ENCODE measurements at regions not wholly inside any gene's neighbourhood (a gene's known extent, or its start where the extent isn't known, plus 50 kb on each side); places are given as distances from the start of the nearest gene placed in this dataset.
A peak's percentile ranks its signal among the peaks of the same experiment; 100 is the strongest.

GRCh38 chr20:11426948-11427347 is 490.7 kb upstream of the BTBD3 start:
- ATAC-seq (no peak), DNase-seq (ENCODE audit: low spot score) (no peak)
- H3K4me1 Mint-ChIP-seq: peaks cover 16% of the 10 kb centered on the region
- no peak overlapping the region for H3K4me3 Mint-ChIP-seq
- no peak for TF ChIP-seq MXD4 (CRISPR knock-in tag; IDR thresholded peaks at IDR 0.05; ENCODE audit: borderline replicate concordance)
- no peak for TF ChIP-seq TCF7 (CRISPR knock-in tag; IDR thresholded peaks at IDR 0.05; ENCODE audit: low read depth)
- TF ChIP-seq, protein P1, sequence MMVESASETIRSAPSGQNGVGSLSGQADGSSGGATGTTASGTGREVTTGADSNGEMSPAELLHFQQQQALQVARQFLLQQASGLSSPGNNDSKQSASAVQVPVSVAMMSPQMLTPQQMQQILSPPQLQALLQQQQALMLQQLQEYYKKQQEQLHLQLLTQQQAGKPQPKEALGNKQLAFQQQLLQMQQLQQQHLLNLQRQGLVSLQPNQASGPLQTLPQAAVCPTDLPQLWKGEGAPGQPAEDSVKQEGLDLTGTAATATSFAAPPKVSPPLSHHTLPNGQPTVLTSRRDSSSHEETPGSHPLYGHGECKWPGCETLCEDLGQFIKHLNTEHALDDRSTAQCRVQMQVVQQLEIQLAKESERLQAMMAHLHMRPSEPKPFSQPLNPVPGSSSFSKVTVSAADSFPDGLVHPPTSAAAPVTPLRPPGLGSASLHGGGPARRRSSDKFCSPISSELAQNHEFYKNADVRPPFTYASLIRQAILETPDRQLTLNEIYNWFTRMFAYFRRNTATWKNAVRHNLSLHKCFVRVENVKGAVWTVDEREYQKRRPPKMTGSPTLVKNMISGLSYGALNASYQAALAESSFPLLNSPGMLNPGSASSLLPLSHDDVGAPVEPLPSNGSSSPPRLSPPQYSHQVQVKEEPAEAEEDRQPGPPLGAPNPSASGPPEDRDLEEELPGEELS (CRISPR knock-in tag; IDR thresholded peaks at IDR 0.05): no peak
- TF ChIP-seq ZBTB43 (CRISPR knock-in tag; IDR thresholded peaks at IDR 0.05): no peak
- TF ChIP-seq, protein P2, sequence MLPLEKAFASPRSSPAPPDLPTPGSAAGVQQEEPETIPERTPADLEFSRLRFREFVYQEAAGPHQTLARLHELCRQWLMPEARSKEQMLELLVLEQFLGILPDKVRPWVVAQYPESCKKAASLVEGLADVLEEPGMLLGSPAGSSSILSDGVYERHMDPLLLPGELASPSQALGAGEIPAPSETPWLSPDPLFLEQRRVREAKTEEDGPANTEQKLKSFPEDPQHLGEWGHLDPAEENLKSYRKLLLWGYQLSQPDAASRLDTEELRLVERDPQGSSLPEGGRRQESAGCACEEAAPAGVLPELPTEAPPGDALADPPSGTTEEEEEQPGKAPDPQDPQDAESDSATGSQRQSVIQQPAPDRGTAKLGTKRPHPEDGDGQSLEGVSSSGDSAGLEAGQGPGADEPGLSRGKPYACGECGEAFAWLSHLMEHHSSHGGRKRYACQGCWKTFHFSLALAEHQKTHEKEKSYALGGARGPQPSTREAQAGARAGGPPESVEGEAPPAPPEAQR (CRISPR knock-in tag; IDR thresholded peaks at IDR 0.05): no peak
- TF ChIP-seq ZNF416 (CRISPR knock-in tag; IDR thresholded peaks at IDR 0.05): no peak
- TF ChIP-seq, protein P3, sequence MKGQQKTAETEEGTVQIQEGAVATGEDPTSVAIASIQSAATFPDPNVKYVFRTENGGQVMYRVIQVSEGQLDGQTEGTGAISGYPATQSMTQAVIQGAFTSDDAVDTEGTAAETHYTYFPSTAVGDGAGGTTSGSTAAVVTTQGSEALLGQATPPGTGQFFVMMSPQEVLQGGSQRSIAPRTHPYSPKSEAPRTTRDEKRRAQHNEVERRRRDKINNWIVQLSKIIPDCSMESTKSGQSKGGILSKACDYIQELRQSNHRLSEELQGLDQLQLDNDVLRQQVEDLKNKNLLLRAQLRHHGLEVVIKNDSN (CRISPR knock-in tag; IDR thresholded peaks at IDR 0.05): no peak
- peaks cover 1% of the 10 kb centered on the region; the same call in 1 of the 2 replicates for H3K9me3 Mint-ChIP-seq
- 0 out of 2 replicates have a peak overlapping the region, but pooled peaks have one; percentile 4 for H3K27ac Mint-ChIP-seq
- ChIA-PET CTCF (interaction anchor here (0.7 kb wide), 1 partner anchor 36 kb away, joined by 3 read pairs; no protein-coding TSS in a partner anchor), POLR2A (no interaction called here)
- H3K27me3 Mint-ChIP-seq (ENCODE audit: low read depth): no peaks in the 10 kb centered on the region
- no peaks in the 10 kb centered on the region for H3K36me3 Mint-ChIP-seq

DNA sequence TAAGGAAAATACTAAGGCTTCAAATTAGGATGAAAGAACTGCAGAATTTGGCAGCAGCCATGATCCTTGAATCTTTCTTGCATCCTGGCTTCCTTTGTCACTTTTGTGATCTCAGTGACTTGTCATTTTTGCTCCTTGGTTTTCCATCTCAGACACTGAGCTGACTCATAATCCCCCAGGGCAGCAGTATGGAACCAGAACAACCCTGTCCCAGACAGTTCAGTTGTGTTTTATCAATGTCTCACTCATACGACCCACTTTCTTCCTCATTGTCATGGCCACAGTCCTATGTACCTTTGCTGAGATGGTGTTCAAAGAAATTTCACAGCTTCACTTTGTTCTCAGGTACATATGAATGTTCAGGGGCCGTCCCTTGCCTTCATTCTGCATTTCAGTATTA is 488.5 kb upstream of the BTBD3 start:
- no peak overlapping the region for H3K4me3 Mint-ChIP-seq
- H3K36me3 Mint-ChIP-seq: peaks cover 3% of the 10 kb centered on the region
- H3K4me1 Mint-ChIP-seq: peaks cover 16% of the 10 kb centered on the region
- POLR2A ChIA-PET: no interaction called here
- no peak for ATAC-seq
- no peak for DNase-seq (ENCODE audit: low spot score)
- no peak overlapping the region for H3K27ac Mint-ChIP-seq
- CTCF ChIA-PET: no interaction called here
- TF ChIP-seq JUN (CRISPR knock-in tag; IDR thresholded peaks at IDR 0.05) (no peak), RORB (CRISPR knock-in tag; IDR thresholded peaks at IDR 0.05) (no peak), ZNF232 (CRISPR knock-in tag; IDR thresholded peaks at IDR 0.05) (no peak), SOX15 (CRISPR knock-in tag; IDR thresholded peaks at IDR 0.05) (no peak), GABPB1 (CRISPR knock-in tag; IDR thresholded peaks at IDR 0.05) (no peak), ZNF219 (CRISPR knock-in tag; IDR thresholded peaks at IDR 0.05; ENCODE audit: borderline replicate concordance) (no peak), ZNF532 (CRISPR knock-in tag; IDR thresholded peaks at IDR 0.05; ENCODE audit: borderline replicate concordance) (no peak), SMAD3 (CRISPR knock-in tag; IDR thresholded peaks at IDR 0.05; ENCODE audit: borderline replicate concordance) (no peak), OVOL2 (CRISPR knock-in tag; IDR thresholded peaks at IDR 0.05; ENCODE audit: borderline replicate concordance) (no peak), GTF2I (CRISPR knock-in tag; conservative IDR thresholded peaks at IDR 0.05) (no peak)
- TF ChIP-seq, protein P4, sequence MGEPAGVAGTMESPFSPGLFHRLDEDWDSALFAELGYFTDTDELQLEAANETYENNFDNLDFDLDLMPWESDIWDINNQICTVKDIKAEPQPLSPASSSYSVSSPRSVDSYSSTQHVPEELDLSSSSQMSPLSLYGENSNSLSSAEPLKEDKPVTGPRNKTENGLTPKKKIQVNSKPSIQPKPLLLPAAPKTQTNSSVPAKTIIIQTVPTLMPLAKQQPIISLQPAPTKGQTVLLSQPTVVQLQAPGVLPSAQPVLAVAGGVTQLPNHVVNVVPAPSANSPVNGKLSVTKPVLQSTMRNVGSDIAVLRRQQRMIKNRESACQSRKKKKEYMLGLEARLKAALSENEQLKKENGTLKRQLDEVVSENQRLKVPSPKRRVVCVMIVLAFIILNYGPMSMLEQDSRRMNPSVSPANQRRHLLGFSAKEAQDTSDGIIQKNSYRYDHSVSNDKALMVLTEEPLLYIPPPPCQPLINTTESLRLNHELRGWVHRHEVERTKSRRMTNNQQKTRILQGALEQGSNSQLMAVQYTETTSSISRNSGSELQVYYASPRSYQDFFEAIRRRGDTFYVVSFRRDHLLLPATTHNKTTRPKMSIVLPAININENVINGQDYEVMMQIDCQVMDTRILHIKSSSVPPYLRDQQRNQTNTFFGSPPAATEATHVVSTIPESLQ (CRISPR knock-in tag; IDR thresholded peaks at IDR 0.05): no peak
- TF ChIP-seq, protein P5, sequence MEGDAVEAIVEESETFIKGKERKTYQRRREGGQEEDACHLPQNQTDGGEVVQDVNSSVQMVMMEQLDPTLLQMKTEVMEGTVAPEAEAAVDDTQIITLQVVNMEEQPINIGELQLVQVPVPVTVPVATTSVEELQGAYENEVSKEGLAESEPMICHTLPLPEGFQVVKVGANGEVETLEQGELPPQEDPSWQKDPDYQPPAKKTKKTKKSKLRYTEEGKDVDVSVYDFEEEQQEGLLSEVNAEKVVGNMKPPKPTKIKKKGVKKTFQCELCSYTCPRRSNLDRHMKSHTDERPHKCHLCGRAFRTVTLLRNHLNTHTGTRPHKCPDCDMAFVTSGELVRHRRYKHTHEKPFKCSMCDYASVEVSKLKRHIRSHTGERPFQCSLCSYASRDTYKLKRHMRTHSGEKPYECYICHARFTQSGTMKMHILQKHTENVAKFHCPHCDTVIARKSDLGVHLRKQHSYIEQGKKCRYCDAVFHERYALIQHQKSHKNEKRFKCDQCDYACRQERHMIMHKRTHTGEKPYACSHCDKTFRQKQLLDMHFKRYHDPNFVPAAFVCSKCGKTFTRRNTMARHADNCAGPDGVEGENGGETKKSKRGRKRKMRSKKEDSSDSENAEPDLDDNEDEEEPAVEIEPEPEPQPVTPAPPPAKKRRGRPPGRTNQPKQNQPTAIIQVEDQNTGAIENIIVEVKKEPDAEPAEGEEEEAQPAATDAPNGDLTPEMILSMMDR (IDR thresholded peaks at IDR 0.05): no peak
- TF ChIP-seq, protein P6, sequence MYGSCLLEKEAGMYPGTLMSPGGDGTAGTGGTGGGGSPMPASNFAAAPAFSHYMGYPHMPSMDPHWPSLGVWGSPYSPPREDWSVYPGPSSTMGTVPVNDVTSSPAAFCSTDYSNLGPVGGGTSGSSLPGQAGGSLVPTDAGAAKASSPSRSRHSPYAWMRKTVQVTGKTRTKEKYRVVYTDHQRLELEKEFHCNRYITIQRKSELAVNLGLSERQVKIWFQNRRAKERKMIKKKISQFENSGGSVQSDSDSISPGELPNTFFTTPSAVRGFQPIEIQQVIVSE (CRISPR knock-in tag; IDR thresholded peaks at IDR 0.05; ENCODE audit: borderline replicate concordance): no peak
- H3K9me3 Mint-ChIP-seq: peaks cover under 1% of the 10 kb centered on the region; the same call in 1 of the 2 replicates
- no peaks in the 10 kb centered on the region for H3K27me3 Mint-ChIP-seq (ENCODE audit: low read depth)
